ENCODE measurements at regions not wholly inside any gene's neighbourhood (a gene's known extent, or its start where the extent isn't known, plus 50 kb on each side); places are given as distances from the start of the nearest gene placed in this dataset.
A peak's percentile ranks its signal among the peaks of the same experiment; 100 is the strongest.

- no peak for TF ChIP-seq CTCF (IDR thresholded peaks at IDR 0.05)
- Mint-ChIP-seq H3K9me3 (peaks cover 5% of the 10 kb centered on the region; the same call in 1 of the 2 replicates), H3K27me3 (ENCODE audit: insufficient read depth) (peaks cover 3% of the 10 kb centered on the region), H3K27ac (no peak overlapping the region), H3K36me3 (ENCODE audit: low read depth) (no peaks in the 10 kb centered on the region), H3K4me1 (ENCODE audit: low read depth) (no peaks in the 10 kb centered on the region), H3K4me3 (no peak overlapping the region)
- no peak for DNase-seq
Measured at GRCh38 chr4:167767281-167767680, 325.1 kb upstream of the ANXA10 start.

DNA sequence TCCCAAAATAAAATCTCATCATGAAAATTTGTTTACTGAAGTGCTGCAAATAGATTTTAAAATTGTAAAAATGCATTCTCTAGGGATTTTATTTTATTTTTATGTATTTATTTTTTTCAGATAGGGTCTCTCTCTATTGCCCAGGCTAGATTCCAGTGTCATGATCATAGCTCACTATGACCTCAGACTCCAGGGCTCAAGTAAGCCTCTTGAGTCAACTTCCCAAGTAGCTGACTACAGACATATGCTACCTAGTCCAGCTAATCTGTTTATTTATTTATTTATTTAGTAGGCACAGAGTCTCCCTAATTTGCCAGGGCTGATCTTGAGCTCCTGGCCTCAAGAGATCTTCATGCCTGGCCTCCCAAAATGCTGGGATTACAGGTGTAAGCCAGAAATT is 317.7 kb upstream of the ANXA10 start:
- DNase-seq: no peak
- Mint-ChIP-seq H3K27ac (no peak overlapping the region), H3K9me3 (no peaks in the 10 kb centered on the region), H3K36me3 (ENCODE audit: low read depth) (no peaks in the 10 kb centered on the region), H3K27me3 (ENCODE audit: insufficient read depth) (no peaks in the 10 kb centered on the region; the same call in 1 of the 2 replicates), H3K4me3 (no peak overlapping the region), H3K4me1 (ENCODE audit: low read depth) (no peaks in the 10 kb centered on the region)
- no peak for TF ChIP-seq CTCF (IDR thresholded peaks at IDR 0.05)

DNA sequence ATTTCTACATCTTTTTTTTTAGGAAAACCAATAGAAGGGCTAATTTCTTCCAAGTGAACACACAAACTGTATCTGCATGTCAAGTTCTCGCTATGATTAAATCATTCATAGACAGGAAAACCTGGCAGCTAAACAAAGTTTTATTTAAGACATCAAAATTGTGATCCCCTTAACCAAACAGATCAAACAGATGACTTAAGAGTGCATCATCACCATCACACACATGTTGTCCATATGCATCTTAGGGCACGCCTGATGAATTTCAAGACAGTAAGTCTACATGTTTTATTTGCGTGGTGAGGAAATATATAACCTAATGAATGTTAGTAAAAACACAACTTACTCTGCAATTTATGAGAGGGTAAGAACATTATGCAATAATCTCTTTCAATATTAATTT is 317.0 kb upstream of the ANXA10 start:
- no peak for TF ChIP-seq CTCF (IDR thresholded peaks at IDR 0.05)
- Mint-ChIP-seq H3K4me1 (ENCODE audit: low read depth) (no peaks in the 10 kb centered on the region), H3K27me3 (ENCODE audit: insufficient read depth) (no peaks in the 10 kb centered on the region; the same call in 1 of the 2 replicates), H3K27ac (no peak overlapping the region), H3K4me3 (no peak overlapping the region), H3K36me3 (ENCODE audit: low read depth) (no peaks in the 10 kb centered on the region), H3K9me3 (no peaks in the 10 kb centered on the region)
- DNase-seq: no peak

- H3K27ac Mint-ChIP-seq: no peak overlapping the region; the same call in 1 of the 2 replicates
- DNase-seq: no peak
- no peaks in the 10 kb centered on the region for H3K9me3 Mint-ChIP-seq
Measured at GRCh38 chr4:167779280-167779679, 313.1 kb upstream of the ANXA10 start.

GRCh38 chr4:167779864-167780263 is 312.5 kb upstream of the ANXA10 start:
- Mint-ChIP-seq H3K9me3 (no peaks in the 10 kb centered on the region), H3K36me3 (ENCODE audit: low read depth) (no peaks in the 10 kb centered on the region), H3K4me3 (peak overlapping the region; percentile 91), H3K27ac (peak overlapping the region; percentile 70; the same call in 1 of the 2 replicates), H3K27me3 (ENCODE audit: insufficient read depth) (no peaks in the 10 kb centered on the region; the same call in 1 of the 2 replicates), H3K4me1 (ENCODE audit: low read depth) (no peaks in the 10 kb centered on the region; the same call in 1 of the 2 replicates)
- DNase-seq: no peak
- no peak for TF ChIP-seq CTCF (IDR thresholded peaks at IDR 0.05)

More at GRCh38 chr4:167779280-167779679, 313.1 kb upstream of the ANXA10 start:
- Mint-ChIP-seq H3K27me3 (ENCODE audit: insufficient read depth) (no peaks in the 10 kb centered on the region; the same call in 1 of the 2 replicates), H3K4me1 (ENCODE audit: low read depth) (no peaks in the 10 kb centered on the region; the same call in 1 of the 2 replicates), H3K4me3 (peak overlapping the region; percentile 91), H3K36me3 (ENCODE audit: low read depth) (no peaks in the 10 kb centered on the region)
- TF ChIP-seq CTCF (IDR thresholded peaks at IDR 0.05): peak; percentile 35; the same call in 1 of the 2 replicates

Data from HFFc6 (cell line).